SK-N-SH treated with all-trans-retinoic acid at 6 μM for 48 hours (cell line): ENCODE measurements at regions not wholly inside any gene's neighbourhood (a gene's known extent, or its start where the extent isn't known, plus 50 kb on each side); places are given as distances from the start of the nearest gene placed in this dataset.

Experiments used
- BACH2 ChIP-seq: fragments of 250-450 bp; sonication (Bioruptor Pico); IDR thresholded peaks from 2 replicates; pipeline ENCODE4 v1.9.0; 2021; ENCODE audit warnings: mild to moderate bottlenecking, borderline replicate concordance
- PATZ1 ChIP-seq: fragments of 250-450 bp; sonication (Bioruptor Pico); IDR thresholded peaks from 2 replicates; pipeline ENCODE4 v1.8.0; 2020; ENCODE audit warnings: mild to moderate bottlenecking, moderate library complexity, borderline replicate concordance
- PPARA ChIP-seq: fragments of 250-450 bp; sonication (Bioruptor Pico); IDR thresholded peaks from 2 replicates; pipeline ENCODE4 v1.5.0; 2020; ENCODE audit warnings: mild to moderate bottlenecking, borderline replicate concordance
- RARB ChIP-seq: fragments of 250-450 bp; sonication (Bioruptor Pico); IDR thresholded peaks from 2 replicates; pipeline ENCODE4 v1.8.0; 2021; ENCODE audit warnings: mild to moderate bottlenecking, moderate library complexity
- TOX ChIP-seq: fragments of 250-450 bp; sonication (Bioruptor Pico); IDR thresholded peaks from 2 replicates; pipeline ENCODE4 v1.8.0; 2021; ENCODE audit warnings: mild to moderate bottlenecking, moderate library complexity, borderline replicate concordance
- ZC3H10 ChIP-seq: fragments of 250-450 bp; sonication (Bioruptor Pico); IDR thresholded peaks from 2 replicates; pipeline ENCODE4 v1.5.1; 2021; ENCODE audit warnings: mild to moderate bottlenecking, moderate library complexity
- ZFP30 ChIP-seq: fragments of 450-650 bp; formaldehyde crosslinking; IDR thresholded peaks from 2 replicates; pipeline ENCODE4 v1.5.0; 2022; ENCODE audit warnings: mild to moderate bottlenecking, moderate library complexity
- ZNF565 ChIP-seq: fragments of 450-650 bp; formaldehyde crosslinking; conservative IDR thresholded peaks from 2 replicates; pipeline ENCODE4 v1.5.0; 2020; ENCODE audit warnings: low read depth, mild to moderate bottlenecking, moderate library complexity
- ZNF70 ChIP-seq: fragments of 450-650 bp; formaldehyde crosslinking; IDR thresholded peaks from 2 replicates; pipeline ENCODE4 v1.5.0; 2020; ENCODE audit warnings: mild to moderate bottlenecking, moderate library complexity
- ZNF8 ChIP-seq: fragments of 450-650 bp; formaldehyde crosslinking; IDR thresholded peaks from 2 replicates; pipeline ENCODE4 v1.5.0; 2020; ENCODE audit warnings: mild to moderate bottlenecking, moderate library complexity

DNA sequence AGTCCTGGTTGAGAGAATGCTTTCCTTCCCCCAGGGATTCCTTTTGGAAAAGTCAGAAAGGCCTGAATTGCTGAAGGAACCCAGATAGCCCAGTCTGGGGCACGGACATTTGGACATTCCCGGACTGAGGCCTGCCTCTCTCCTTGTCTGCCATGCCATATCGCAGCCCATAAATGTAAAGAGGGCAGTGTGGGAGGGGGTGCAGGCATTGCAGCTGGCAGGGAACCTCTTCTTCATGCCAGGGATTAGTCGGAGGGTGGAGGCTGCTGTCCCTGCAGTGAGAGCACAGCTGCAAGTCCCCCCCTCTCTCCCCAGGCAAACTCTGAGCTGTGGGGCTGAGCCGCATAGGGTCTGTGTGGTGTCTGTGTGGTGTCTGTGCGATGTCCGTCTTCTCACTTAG is 486.0 kb upstream of the MKI67 start:
- TF ChIP-seq PATZ1 (CRISPR knock-in tag): no peak
- TF ChIP-seq BACH2 (CRISPR knock-in tag): no peak
- TF ChIP-seq RARB: no peak
- no peak for TF ChIP-seq ZC3H10
- TF ChIP-seq ZFP30: no peak
- no peak for TF ChIP-seq ZNF8 (CRISPR knock-in tag)
- no peak for TF ChIP-seq TOX
- TF ChIP-seq PPARA: no peak
- TF ChIP-seq ZNF70: no peak
- no peak for TF ChIP-seq ZNF565 (CRISPR knock-in tag)
